Stimulated activated CD8-positive, alpha-beta memory T cell treated with anti-CD3 and anti-CD28 coated beads, Interleukin-2, amount 100 ng/mL, for 48 hours (primary cell): ENCODE measurements at regions not wholly inside any gene's neighbourhood (a gene's known extent, or its start where the extent isn't known, plus 50 kb on each side); places are given as distances from the start of the nearest gene placed in this dataset.
"Not testable (repeated sequence)": the region's sequence is repeated elsewhere in the genome, so short reads cannot be mapped to it uniquely, and the experiment has no call there.

Source experiments
- DNase-seq, 2 donors: peaks; one replicate each; pipeline ENCODE4 v3.0.0-alpha.2; 2020; ENCODE audit warnings: low read depth in 2 of 2

- no peak for DNase-seq
Measured at GRCh38 chr10:6737080-6737641, 157.1 kb upstream of the PRKCQ start.

GRCh38 chr10:6734286-6734685, 154.2 kb upstream of the PRKCQ start:
- no peak for DNase-seq

- DNase-seq = no peak
Measured at GRCh38 chr10:6729861-6730344, 149.8 kb upstream of the PRKCQ start.

GRCh38 chr10:6729071-6729774, 149.1 kb upstream of the PRKCQ start:
- DNase-seq = no peak

- DNase-seq = no peak
Measured at GRCh38 chr10:6726924-6727323, 146.8 kb upstream of the PRKCQ start.

- DNase-seq = no peak
Measured at GRCh38 chr10:6722616-6723004, 142.5 kb upstream of the PRKCQ start.

GRCh38 chr10:6721964-6722615, 142.0 kb upstream of the PRKCQ start:
- DNase-seq = no peak

- DNase-seq = no peak
Measured at GRCh38 chr10:6721480-6721879, 141.4 kb upstream of the PRKCQ start.

- DNase-seq = no peak
Measured at GRCh38 chr10:6719561-6719960, 139.5 kb upstream of the PRKCQ start.

- DNase-seq = no peak
Measured at GRCh38 chr10:6718550-6718949, 138.5 kb upstream of the PRKCQ start.

GRCh38 chr10:6716516-6716915, 136.4 kb upstream of the PRKCQ start:
- no peak for DNase-seq

GRCh38 chr10:6713716-6714115, 133.6 kb upstream of the PRKCQ start:
- DNase-seq = no peak

- DNase-seq = no peak
Measured at GRCh38 chr10:6713120-6713519, 133.0 kb upstream of the PRKCQ start.

GRCh38 chr10:6711881-6712280, 131.8 kb upstream of the PRKCQ start:
- no peak for DNase-seq

GRCh38 chr10:6711408-6711841, 131.3 kb upstream of the PRKCQ start:
- DNase-seq = no peak

GRCh38 chr10:6707352-6707751, 127.3 kb upstream of the PRKCQ start:
- no peak for DNase-seq

GRCh38 chr10:6706725-6707124, 126.6 kb upstream of the PRKCQ start:
- DNase-seq = no peak

GRCh38 chr10:6704896-6705295, 124.8 kb upstream of the PRKCQ start:
- no peak for DNase-seq

- DNase-seq = not testable (repeated sequence)
Measured at GRCh38 chr10:6702833-6703232, 122.8 kb upstream of the PRKCQ start.

GRCh38 chr10:6702030-6702429, 122.0 kb upstream of the PRKCQ start:
- DNase-seq = no peak

- DNase-seq = no peak
Measured at GRCh38 chr10:6701289-6701688, 121.2 kb upstream of the PRKCQ start.

- DNase-seq = no peak
Measured at GRCh38 chr10:6700066-6700465, 120.0 kb upstream of the PRKCQ start.

GRCh38 chr10:6699336-6699735, 119.3 kb upstream of the PRKCQ start:
- DNase-seq = no peak
